Esophagus squamous epithelium (tissue), 4 donors: ENCODE measurements at regions not wholly inside any gene's neighbourhood (a gene's known extent, or its start where the extent isn't known, plus 50 kb on each side); places are given as distances from the start of the nearest gene placed in this dataset.

ENCODE experiments used
- POLR2A ChIP-seq, 4 donors: fragments of 450-650 bp; IDR thresholded peaks; one replicate each; pipeline ENCODE4 v1.6.1; 2017; ENCODE audit warnings: antibody characterized with exemption in 4 of 4, mild to moderate bottlenecking in 4 of 4, moderate library complexity in 3 of 4
- TF ChIP-seq, protein P1 (sequence below), 6 experiments: fragments of 450-650 bp in 4 of 6; fragments of 200-600 bp in 2 of 6; sonication (generic) in 2 of 6; IDR thresholded peaks; one replicate each; pipeline ENCODE4 v1.5.1; 2016 to 2019; ENCODE audit warnings: antibody characterized with exemption in 6 of 6, mild to moderate bottlenecking in 4 of 6, moderate library complexity in 4 of 6

DNA sequence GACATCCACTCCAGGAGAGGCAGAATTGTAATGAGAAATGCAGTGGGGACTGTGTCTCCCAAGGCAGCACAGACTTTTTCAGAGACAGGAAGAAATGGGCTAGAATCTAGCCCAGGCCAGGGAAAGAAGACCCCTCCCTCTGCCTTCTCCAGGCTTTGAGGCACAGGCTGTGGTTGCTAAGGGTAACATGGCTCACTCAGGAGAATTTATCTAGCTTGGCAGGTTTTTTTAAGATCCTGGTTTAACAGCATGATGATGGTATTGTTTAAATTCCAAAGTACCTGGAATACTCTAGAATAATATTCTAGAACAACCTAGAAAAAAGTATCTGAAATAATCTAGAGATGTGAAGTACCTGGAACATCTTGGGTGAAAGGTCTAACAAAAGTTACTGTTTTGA is 125.6 kb downstream of the URB2 start:
- no peak for TF ChIP-seq POLR2A (IDR thresholded peaks at IDR 0.05)
- TF ChIP-seq, protein P1, sequence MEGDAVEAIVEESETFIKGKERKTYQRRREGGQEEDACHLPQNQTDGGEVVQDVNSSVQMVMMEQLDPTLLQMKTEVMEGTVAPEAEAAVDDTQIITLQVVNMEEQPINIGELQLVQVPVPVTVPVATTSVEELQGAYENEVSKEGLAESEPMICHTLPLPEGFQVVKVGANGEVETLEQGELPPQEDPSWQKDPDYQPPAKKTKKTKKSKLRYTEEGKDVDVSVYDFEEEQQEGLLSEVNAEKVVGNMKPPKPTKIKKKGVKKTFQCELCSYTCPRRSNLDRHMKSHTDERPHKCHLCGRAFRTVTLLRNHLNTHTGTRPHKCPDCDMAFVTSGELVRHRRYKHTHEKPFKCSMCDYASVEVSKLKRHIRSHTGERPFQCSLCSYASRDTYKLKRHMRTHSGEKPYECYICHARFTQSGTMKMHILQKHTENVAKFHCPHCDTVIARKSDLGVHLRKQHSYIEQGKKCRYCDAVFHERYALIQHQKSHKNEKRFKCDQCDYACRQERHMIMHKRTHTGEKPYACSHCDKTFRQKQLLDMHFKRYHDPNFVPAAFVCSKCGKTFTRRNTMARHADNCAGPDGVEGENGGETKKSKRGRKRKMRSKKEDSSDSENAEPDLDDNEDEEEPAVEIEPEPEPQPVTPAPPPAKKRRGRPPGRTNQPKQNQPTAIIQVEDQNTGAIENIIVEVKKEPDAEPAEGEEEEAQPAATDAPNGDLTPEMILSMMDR (IDR thresholded peaks at IDR 0.05): no peak
